NCI-H2107 treated with DMSO at 0.1 percent for 48 hours (cell line): ENCODE measurements at regions not wholly inside any gene's neighbourhood (a gene's known extent, or its start where the extent isn't known, plus 50 kb on each side); places are given as distances from the start of the nearest gene placed in this dataset.
A peak's percentile ranks its signal among the peaks of the same experiment; 100 is the strongest.

Source experiments
- DNase-seq: peaks from one replicate; lab custom pipeline; 2025; ENCODE audit not compliant: unreplicated experiment; lab: John Stamatoyannopoulos, UW

DNA sequence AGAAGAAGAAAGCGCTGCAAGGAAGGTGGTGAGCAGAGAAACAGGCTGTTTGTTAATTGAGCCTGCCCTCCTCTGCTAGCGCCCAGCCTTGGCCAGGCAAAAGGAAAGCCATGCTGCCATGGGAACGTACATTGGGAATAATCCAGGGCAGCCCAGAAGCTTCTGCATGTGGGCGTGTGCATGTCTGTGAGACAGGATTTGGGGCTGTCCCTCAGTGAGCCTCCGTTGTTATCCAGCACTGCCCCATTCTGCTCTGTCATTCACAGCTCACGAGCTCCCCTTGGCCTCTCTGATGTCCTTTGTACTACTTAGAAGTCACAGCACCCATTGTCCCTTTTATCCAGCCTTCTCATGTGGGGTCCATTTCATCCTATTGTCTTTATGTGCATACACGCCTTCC is 239.1 kb upstream of the ROPN1 start:
- no peak for DNase-seq

DNA sequence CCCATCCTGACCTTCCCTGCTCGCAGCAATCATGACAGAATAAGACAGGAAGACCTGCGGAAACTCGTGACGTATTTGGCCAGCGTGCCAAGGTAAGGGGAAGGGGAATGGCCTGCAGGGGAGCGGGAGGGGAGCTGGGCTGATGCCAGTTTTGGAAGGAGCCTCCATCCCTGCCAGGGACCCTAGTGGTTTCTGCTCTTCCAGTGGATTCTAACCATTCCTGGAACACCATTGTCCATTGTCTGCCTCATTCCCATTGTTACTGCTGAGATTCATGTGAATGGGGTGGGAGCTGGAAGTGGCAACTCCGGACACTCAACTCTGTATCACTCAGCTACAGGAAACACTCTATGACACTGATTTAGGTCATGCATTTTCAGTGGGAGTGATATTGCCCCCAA is 242.9 kb upstream of the ROPN1 start:
- no peak for DNase-seq

DNA sequence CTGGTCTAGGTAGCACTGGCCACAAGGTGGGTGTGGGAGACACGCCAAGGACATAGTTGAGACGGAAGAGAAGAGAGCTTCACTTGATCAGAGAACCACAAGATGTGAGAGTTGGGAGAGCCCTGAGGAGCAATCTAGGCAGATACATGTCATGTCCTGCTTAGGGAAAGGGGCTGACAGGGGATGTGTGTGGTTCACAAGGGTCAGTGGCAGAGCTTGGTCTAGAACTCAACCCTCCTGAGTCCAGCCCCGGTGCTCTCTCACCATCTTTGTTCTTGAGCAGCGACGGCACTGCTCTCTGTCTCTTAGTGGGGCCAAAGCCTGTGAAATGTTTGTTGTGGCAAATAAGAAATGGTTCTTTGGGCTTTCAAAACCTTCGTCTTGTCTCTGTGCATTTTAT is 243.5 kb upstream of the ROPN1 start:
- DNase-seq: no peak

DNA sequence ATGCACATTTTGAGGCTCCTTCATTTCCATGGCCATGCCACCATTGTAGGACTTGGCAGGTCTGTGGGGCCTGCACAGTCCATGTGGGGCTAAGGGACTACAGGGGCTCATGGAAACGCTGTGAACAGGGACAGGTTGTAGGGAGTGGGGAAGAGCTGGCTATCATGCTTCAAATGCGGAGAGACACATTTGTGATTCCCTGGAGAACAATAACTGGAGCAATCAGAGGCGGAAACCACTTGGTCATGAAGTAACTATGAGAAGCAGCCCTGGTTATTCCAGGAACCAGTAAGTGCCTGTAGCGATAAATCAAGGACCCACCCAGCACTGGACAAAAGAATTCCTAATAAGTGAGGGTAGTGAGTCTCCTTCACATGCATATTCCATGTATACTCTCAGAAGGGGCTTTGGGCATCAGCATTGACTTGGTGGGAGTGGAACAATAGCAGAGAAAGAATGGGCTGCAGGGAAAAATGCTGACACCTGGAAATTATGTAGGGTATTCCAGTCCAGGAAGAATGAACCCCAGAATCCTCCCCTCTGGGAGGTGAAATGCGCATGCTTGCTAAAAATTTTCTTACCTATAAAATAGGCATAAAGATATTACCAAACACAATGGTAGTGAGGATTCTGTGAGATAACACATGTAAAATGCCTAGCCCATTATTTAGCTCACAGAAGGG is 251.4 kb upstream of the ROPN1 start:
- DNase-seq: no peak

DNA sequence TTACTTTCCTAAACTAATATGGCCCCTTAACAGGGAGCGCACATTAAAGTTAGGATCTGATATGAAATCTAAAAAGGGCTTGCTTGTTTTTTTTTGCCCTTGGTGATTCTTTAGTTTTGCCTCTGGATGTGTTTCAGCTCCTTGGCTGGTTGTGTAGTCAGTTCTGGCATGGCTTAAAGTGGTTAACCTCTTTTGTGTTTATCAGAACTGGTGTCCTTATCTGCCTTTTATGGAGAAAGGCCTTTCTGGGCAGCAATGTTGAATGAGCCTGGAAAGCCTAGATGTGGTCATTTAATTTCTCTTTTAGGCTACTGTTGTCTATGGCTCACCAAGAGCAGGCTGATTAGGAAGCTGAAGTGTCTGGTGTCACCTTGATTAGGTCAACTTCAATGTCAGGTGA is 254.5 kb upstream of the ROPN1 start:
- no peak for DNase-seq

DNA sequence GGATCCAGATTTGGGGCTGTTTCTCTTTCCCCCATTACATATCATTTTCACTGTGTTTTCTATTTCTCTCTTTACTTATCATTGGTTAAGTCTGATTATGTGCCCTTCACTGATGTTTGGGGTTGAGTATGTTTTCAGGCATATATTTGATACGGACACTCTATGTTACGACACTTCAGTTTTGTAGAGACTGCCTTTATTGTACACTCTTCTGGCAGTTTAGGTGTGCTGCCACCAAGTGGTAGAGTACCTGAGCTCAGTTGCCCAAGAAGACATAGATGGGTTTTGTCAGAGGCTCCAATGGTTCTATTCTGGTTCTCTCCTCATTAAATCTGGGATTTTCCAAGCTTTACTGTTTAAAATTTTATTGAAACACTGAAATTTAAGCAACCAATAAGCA is 255.0 kb upstream of the ROPN1 start:
- peak; percentile 75 for DNase-seq

DNA sequence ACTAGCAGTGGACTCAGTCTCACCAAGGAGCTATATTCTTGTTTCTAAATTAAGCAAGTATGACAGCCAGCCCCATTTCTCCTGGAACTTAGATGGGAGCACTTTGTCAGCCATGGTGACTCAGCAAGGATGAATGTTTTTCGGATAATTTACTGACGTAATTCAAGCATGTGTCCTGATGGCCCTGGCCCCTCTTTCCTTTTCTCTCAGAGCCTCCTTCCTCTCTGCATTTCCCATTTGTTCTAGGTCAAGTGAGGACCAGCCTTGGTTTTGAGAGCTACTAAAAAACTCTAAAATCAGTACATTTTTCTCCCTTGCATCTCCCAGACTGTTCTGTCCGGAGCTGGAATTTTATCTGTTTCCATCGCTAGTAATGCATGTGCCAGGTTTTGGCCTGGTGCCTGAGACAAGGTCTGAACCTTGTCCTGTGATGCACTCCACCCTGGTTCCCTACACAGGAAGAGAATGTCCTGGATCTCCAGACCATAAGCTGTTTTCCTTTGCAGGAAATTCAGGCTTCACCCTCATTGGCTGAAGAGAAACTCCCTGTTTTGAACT is 256.6 kb upstream of the ROPN1 start:
- DNase-seq: no peak

DNA sequence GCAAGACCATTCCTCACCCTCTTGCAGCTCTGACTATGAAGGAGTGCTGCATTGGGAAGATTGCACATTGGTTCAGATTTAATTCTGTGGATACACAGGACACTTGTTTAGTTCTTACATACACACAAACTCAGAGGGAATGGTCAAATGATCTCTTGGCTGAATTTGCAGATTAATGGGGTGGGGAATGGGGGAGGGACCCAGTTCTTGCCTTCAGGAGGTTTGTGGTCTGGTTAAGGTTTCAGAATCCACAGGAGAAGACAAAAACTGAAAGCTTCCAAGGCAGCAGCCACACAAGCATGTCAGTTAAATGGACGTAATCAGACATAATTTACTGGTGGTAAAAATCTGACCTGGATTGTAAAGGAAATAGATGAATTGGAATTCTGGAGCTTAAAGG is 257.1 kb upstream of the ROPN1 start:
- DNase-seq: no peak

DNA sequence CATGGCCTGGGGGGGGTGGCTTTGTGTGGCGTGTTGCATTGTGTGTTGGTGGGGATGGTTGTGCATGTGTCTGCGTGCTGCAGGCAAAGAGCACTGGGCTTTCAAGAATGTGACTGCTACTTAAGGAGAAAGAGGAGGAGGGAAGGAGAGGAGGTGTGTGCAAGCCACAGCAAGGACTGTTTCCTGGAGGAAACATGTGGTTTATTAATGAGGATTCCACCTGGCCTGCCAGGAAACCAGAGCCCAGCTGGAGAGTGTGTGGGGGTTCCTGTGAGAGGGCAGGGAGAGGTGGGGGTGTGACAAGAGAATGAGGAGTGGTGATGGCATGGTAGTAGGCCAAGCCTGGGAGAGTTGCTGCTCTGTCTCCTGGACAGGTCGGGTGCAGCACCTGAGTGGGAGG is 258.1 kb upstream of the ROPN1 start:
- DNase-seq: no peak

DNA sequence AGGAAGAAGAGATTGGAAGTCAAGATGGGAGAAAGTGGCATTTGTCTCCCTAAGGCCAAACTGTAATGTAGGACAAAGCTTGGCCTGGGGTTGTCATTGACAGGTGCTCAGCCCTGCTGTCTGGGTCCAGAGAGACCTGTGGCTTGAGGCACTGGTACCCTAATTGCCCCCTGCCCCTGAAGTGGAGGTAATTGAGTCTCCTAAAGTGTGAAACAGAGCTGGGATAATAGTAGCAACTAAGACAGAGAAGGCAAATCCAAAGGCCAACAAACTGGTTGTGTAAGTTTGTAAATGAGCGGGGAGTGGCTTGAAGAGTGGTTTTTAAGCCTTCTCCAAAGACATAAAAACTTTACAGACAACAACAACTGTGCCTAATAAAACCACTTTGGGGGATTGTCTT is 264.2 kb upstream of the ROPN1 start:
- no peak for DNase-seq

DNA sequence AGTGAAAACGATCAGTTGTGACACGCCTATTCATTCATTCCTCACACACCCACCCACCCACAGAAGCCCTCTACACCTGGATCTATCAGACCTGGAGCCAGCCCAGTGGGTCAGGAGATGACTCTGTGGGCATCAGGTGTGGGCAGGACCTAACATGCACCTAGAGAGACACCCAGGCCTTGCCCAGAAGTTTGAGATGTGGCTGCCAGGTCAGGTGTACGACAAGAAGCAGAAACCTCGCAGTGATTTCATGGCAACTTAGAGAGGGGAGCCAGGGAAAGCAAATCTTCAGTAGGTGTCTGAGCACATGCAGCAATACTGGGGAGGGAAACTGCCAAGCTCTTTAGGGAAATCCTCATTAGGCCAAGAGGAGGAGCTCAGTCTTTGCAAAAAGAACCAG is 264.7 kb upstream of the ROPN1 start:
- no peak for DNase-seq

DNA sequence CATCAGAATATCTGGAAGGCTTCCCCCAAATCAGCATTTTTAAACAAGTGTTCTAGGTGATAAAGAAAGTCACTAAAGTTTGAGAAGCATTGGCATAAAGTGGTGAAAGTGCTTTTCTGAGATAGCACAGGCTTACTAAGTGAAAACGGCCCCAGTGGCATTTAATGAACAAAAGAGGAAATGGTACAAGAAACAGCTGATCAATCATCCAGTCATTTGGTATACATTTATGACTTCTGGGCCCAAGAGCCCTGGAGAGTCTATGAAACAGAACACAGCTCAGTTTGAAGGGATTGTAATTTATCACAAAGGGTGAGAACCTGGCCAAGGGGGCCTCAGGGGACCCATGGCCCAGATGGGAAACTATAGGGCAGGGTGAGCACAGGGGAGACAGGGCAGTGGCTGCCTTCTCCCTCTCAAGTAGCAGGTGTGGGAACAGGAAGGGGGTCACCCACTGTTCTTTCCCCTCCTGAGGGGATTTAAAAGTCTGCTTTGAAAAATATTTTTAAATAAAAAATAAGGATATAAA is 265.5 kb upstream of the ROPN1 start:
- DNase-seq: no peak

DNA sequence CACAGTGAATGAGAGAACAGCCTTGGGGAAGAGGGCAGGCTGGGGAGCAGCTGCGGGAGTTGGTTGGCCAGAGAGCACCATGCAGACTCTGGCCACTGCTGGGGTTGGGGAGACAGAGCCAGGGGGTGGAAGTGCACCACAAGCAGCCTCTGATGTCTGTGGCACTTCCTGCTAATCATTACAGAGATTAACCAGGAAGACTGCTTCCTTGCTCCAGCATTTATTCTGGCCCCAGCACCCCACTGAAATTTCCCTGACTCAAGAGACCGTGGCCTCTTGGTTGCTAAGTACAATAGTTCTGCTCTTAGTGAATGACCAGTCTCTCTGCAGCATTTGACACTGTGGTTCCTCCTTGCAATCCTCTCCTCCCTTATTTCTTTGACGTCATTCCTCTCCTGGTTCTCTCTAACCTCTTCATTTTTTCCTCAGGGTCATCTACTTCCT is 266.2 kb upstream of the ROPN1 start:
- no peak for DNase-seq

DNA sequence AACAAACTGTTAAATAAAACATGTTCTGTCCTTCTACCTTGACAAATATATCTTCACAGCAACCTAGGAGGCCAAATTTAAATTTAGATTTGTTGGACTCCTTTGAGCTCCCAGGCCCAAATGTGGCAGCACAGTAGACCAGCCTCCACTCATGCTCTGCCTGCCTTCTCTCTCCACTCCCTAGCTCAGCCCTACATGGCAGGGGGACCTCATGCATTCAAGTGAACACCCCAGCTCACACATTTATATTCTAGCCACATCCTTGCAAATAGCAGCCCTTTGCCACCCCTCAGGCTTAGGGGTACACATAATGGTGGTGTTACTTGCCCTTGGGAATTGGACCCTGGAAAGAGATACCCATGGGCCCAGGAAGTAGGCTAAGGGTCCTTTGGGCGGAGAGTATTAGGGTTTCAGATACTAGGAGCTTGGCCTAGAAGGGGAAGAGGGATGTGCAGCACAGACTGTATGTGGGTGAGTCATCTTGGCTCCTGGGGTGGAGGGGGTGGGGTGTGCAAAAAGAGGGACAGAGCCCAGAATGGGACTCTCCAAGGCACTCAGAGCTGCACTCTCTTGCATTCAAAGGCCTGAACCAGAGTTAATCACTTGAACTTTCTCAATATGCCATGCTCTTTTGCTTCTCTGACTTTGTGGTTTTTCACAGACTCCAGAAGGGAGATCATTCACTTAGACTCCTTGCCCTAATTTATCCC is 268.4 kb upstream of the ROPN1 start:
- DNase-seq: no peak

DNA sequence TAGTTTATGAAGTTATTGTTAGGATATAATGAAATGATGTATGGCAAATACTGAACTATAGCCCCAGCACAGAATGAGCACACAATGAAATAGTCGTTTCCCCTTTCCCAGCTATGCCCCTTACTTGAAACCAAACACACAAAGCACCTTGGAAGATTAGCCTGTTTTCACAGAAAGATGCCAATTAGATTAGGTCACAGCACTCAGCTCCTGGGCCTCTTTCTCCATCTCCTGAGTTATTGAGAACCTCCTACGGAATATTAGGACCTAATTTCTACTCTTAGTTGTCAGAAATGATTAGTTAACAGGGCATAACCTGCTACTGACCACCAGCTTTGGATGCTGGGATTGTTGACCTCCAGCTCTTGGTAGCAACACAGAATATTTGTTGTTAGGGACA is 269.4 kb upstream of the ROPN1 start:
- no peak for DNase-seq

DNA sequence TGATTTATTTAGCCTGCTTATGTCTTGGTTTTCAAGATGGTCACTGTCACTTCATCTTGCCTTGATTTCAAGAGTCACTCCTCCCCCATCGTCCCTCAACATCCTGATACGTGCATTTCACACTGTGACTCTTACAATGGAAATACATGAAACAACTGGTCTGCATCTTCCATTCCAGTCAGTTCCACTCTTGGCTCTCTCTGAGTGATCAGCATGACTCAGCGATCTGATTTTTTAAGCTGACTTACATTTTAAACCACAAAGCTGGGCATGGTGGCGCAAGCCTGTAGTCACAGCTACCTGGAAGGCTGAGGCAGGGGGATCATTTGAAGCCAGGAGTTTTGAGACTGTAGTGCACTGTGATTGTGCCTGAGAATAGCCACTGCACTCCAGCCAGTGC is 271.2 kb upstream of the ROPN1 start:
- DNase-seq: no peak

DNA sequence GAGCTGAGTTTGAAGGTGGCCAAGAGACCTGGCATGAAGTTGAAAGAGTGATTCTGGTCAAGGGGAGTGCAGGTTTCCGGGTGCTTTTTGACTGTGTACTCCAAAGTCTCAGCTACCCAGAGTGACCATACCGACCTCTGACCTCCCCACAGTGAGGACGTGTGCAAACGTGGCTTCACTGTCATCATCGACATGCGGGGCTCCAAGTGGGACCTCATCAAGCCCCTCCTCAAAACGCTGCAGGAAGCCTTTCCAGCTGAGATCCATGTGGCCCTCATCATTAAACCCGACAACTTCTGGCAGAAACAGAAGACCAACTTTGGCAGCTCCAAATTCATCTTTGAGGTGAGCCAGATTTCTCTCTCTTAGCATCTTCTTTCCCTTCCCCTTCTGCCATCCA is 272.4 kb upstream of the ROPN1 start:
- DNase-seq: no peak

DNA sequence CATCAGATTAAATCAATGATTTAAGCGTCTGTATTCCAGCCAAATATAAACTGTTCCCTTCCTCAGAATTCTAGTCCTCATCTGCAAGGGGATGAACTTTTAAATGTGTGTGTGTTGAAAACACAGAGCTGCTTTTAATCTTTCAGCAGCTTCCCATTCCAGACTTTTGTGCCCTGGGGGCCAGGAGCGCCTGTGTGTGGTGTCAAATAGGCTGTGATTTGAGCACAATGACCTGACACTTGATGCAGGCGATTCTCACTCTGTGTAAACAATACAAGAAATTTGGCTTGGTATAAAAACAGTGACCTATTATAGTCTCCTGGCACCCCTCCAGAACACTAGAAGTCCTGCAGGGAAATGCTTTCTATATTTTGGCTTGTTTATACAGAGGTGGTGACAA is 274.6 kb upstream of the ROPN1 start:
- DNase-seq: peak; percentile 99

DNA sequence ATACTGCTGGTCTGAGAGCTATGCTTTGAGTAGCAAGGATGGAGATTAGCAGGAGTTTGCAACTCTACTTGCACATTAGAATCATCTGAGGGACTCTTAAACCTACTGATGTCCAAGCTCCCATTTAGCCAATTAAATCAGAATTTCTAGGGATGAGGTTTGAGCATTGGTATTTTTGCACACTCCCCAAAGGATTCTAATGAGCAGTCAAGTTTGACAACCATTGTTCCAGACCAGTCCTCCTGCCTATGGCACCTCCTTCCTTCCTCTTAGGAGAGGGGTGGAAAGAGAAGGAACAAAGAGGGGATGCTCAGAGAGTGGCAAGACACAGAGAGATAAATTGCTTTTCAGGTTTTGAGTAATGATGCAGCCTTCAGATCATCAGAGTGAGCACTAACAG is 275.5 kb upstream of the ROPN1 start:
- DNase-seq: no peak

DNA sequence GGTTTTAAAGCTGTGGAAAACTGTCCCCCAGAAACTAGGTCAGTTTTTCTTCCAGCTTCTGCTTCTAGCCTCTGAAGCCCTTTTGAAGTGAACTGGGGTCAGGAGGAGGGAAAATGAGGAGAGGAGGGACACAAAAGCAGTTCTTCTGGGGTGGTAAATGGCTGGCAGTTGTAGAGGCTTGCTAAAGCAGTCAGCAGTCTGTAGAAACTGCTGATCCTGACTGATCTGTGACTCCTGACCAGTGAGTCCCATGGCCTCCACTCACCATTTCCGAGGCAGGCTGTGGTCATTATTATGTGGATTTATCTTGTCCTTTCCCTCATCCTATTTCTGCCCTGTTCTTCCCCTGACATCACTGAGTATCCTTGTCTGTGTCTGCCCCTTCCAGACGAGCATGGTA is 276.4 kb upstream of the ROPN1 start:
- no peak for DNase-seq

DNA sequence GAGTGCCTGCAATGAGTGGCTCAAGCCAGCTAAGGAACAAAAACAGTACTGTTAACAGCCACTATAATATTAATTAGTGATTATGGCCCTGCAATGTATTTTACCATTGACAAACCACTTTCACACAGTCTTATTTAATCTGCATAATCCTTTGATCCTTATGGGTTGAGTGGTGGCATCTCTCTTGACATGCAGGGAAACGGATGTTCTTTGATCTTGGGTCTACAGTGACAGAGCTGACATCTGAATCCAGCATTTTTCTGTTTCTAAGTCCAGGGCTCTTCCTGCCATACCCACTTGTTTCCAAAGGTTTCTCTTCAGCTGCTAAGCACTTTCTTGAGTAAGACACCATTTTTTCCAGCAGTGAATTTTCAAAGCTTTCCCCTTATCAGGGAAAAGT is 277.7 kb upstream of the ROPN1 start:
- DNase-seq: no peak

DNA sequence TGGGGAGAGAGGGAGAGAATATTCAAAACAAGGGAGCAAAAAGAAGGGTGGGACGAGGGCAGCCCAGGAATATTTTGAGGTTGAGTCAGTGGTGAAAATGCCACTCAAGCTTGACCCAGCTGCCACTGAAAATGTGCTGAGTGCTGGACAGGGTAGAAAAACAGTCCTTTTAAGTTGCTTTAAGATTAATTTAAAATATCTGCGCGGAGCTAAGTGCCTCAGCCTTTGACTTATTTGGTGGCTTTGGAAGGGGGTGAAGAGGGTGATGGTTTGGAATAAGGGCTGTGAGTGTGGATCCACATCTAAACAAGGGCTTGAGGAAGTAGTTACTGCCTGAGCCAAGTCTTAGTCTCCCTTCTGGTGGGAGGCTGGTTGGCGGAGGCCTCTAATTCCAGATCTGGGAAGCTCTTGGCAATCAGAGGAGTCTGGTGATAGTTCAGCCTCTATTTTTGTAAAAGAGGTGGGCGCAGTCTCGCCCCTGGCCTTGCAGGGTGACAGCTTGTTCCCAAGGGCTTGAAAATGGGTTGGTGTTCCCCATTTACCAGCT is 280.8 kb upstream of the ROPN1 start:
- no peak for DNase-seq
